Activated CD8-positive, alpha-beta T cell treated with anti-CD3 and anti-CD28 coated beads for 36 hours (primary cell): ENCODE measurements at regions not wholly inside any gene's neighbourhood (a gene's known extent, or its start where the extent isn't known, plus 50 kb on each side); places are given as distances from the start of the nearest gene placed in this dataset.

ENCODE experiments used
- ATAC-seq: fragments of 200-7000 bp; cut with Tn5 transposase; one replicate; pipeline ENCODE4 v1.10.0; 2021; ENCODE audit warnings: mild to moderate bottlenecking, moderate library complexity
- CTCF ChIA-PET: fragments of 350-600 bp; sonication (Branson Sonifier 250); formaldehyde crosslinking; loops from one replicate; lab custom pipeline; 2021; ENCODE audit warnings: antibody characterized with exemption; lab: Charles Lee
- POLR2A ChIA-PET: fragments of 350-600 bp; sonication (Branson Sonifier 250); formaldehyde crosslinking; loops from one replicate; lab custom pipeline; 2021; ENCODE audit warnings: antibody characterized with exemption; lab: Charles Lee
- DNase-seq: peaks from one replicate; pipeline ENCODE4 v3.0.0-alpha.2; 2020
- H3K27ac Mint-ChIP-seq: one replicate; pipeline ENCODE4 v1.8.0; 2021; ENCODE audit warnings: mild to moderate bottlenecking, mixed read lengths
- H3K27me3 Mint-ChIP-seq: one replicate; pipeline ENCODE4 v1.8.0; 2021; ENCODE audit warnings: mixed read lengths
- H3K36me3 Mint-ChIP-seq: one replicate; pipeline ENCODE4 v1.8.0; 2021; ENCODE audit warnings: low read depth, mixed read lengths
- H3K4me1 Mint-ChIP-seq: one replicate; pipeline ENCODE4 v1.8.0; 2021; ENCODE audit warnings: low read depth, mixed read lengths
- H3K4me3 Mint-ChIP-seq: one replicate; pipeline ENCODE4 v1.8.0; 2021; ENCODE audit warnings: mild to moderate bottlenecking, moderate library complexity, mixed read lengths
- H3K9me3 Mint-ChIP-seq: one replicate; pipeline ENCODE4 v1.8.0; 2021; ENCODE audit warnings: mixed read lengths
- intact Hi-C: fragments of 100-400 bp; cut with micrococcal nuclease; formaldehyde crosslinking; loops from one replicate; pipeline ENCODE4 v1.10.0; 2022
- TF ChIP-seq, protein P1 (sequence below): fragments of 200-600 bp; IDR thresholded peaks from one replicate; pipeline ENCODE4 v1.8.0; 2022; ENCODE audit warnings: antibody characterized with exemption, mild to moderate bottlenecking

DNA sequence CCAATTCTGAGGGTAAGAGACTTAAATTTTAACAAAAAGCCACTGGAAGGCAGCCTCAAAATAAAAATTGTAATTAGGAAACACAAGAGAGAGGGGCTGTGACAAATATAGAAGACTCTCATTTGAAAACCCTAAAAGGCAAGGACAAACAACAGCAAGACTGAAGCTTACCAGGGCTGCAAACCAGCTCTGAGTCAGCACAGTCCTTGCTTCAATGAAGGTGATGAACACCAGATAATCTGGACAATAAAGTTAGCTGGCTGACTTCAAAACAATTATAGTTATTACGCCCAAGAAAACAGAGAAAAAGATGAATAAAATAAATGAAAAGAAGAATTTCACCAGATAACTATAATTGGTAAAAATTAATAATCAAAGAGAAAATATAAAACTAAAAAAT is 149.3 kb upstream of the NSMCE3 start:
- Mint-ChIP-seq H3K27me3 (peaks cover 3% of the 10 kb centered on the region), H3K9me3 (no peaks in the 10 kb centered on the region), H3K36me3 (no peaks in the 10 kb centered on the region), H3K4me1 (no peaks in the 10 kb centered on the region), H3K27ac (no peak overlapping the region), H3K4me3 (no peak overlapping the region)
- TF ChIP-seq, protein P1, sequence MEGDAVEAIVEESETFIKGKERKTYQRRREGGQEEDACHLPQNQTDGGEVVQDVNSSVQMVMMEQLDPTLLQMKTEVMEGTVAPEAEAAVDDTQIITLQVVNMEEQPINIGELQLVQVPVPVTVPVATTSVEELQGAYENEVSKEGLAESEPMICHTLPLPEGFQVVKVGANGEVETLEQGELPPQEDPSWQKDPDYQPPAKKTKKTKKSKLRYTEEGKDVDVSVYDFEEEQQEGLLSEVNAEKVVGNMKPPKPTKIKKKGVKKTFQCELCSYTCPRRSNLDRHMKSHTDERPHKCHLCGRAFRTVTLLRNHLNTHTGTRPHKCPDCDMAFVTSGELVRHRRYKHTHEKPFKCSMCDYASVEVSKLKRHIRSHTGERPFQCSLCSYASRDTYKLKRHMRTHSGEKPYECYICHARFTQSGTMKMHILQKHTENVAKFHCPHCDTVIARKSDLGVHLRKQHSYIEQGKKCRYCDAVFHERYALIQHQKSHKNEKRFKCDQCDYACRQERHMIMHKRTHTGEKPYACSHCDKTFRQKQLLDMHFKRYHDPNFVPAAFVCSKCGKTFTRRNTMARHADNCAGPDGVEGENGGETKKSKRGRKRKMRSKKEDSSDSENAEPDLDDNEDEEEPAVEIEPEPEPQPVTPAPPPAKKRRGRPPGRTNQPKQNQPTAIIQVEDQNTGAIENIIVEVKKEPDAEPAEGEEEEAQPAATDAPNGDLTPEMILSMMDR = no peak
- POLR2A ChIA-PET = no interaction called here
- DNase-seq = no peak
- CTCF ChIA-PET = no interaction called here
- ATAC-seq = no peak
- intact Hi-C loops = no loop called here

DNA sequence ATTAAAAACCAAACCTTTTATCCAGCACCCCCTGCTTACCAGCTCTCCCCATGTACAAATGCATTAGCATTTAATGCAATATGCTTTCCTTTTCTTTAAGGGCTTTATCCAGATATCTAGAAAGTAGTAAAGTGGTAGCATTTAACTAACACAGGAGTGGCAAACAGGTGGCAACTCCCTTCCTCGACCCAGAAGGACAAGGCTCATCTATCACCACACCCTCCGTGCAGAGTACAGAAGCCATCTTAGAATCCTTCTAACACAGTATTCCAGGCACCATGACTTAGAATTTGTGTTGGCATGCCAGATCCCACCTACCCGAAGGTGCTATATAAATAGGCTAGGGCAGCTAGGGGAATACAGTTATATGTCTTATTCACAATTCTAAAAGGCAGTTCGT is 148.6 kb upstream of the NSMCE3 start:
- POLR2A ChIA-PET = no interaction called here
- ATAC-seq (no peak), DNase-seq (no peak)
- CTCF ChIA-PET = interaction anchor here (0.8 kb wide), 1 partner anchor 316 kb away, joined by 3 read pairs; no protein-coding TSS in a partner anchor
- intact Hi-C loops = no loop called here
- Mint-ChIP-seq H3K4me3 (no peak overlapping the region), H3K36me3 (no peaks in the 10 kb centered on the region), H3K27ac (no peak overlapping the region), H3K4me1 (no peaks in the 10 kb centered on the region), H3K9me3 (no peaks in the 10 kb centered on the region), H3K27me3 (peaks cover 7% of the 10 kb centered on the region)
- TF ChIP-seq, protein P1 = no peak

DNA sequence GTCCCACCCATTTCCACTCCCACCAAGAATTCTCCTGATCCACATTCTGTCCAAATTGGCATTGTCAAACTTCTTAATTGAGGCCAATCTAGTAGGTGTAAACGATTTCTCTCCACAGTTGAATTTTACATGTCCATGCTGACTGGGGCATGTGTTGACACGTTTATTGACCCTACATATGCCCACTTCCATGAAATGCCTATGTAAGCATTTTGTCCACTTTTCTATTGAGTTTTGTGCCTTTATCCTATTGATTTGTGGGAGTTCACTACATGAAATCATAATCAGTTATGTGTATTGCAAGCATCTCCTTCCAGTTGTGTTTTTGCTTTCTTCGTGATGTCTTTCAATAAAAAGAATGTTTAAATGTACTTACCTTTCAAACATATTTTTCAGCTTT is 141.7 kb upstream of the NSMCE3 start:
- H3K4me1 Mint-ChIP-seq = no peaks in the 10 kb centered on the region
- no peak overlapping the region for H3K27ac Mint-ChIP-seq
- H3K36me3 Mint-ChIP-seq = no peaks in the 10 kb centered on the region
- DNase-seq (no peak), ATAC-seq (no peak)
- TF ChIP-seq, protein P1 = no peak
- POLR2A ChIA-PET = no interaction called here
- CTCF ChIA-PET = no interaction called here
- H3K9me3 Mint-ChIP-seq = no peaks in the 10 kb centered on the region
- H3K27me3 Mint-ChIP-seq = peaks cover 10% of the 10 kb centered on the region
- H3K4me3 Mint-ChIP-seq = no peak overlapping the region
- intact Hi-C loops = no loop called here

DNA sequence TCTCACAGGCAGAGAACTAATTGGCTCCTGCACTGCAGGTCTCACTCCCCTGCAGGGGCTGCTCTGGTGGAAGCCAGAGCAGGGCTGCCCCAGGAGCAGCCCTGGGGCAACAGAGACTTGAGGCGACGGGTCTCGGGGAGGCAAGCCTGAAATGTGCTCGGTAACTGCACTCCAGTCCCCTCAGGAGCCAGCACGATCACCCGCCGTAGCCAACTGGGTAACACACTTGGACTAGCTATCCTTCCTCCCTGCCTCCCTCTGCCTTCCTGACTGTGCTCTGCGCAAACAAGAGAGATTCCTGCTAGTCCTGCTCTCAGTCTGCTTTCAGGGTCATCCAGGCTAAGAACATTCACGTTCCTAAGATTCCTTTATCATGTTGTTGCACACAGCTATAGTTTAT is 140.7 kb upstream of the NSMCE3 start:
- Mint-ChIP-seq H3K27me3 (peaks cover 10% of the 10 kb centered on the region), H3K4me1 (no peaks in the 10 kb centered on the region), H3K27ac (no peak overlapping the region), H3K4me3 (no peak overlapping the region), H3K36me3 (no peaks in the 10 kb centered on the region), H3K9me3 (no peaks in the 10 kb centered on the region)
- DNase-seq (no peak), ATAC-seq (no peak)
- TF ChIP-seq, protein P1 = no peak
- POLR2A ChIA-PET = no interaction called here
- intact Hi-C loops = no loop called here
- CTCF ChIA-PET = no interaction called here

DNA sequence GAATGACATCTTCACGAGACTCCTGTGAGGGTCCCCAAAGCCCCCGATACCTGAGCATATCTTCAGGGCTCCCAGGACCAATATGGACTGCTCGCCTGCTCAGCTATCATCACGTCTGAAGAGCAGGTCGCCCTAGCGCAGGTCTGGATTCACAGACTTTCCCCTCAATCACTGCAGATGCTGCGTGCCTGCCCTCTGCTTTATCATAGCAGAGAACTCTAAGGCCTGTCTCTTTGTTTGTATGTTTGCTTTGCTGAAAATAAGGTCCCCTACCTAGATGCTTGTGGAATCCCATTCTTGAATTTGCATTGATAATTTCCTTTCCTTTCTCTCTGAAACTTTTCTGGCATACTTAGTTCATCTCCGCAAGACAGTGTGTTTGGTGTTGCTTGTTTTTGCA is 140.3 kb upstream of the NSMCE3 start:
- peaks cover 10% of the 10 kb centered on the region for H3K27me3 Mint-ChIP-seq
- intact Hi-C loops = no loop called here
- H3K4me3 Mint-ChIP-seq = no peak overlapping the region
- TF ChIP-seq, protein P1 = no peak
- H3K27ac Mint-ChIP-seq = no peak overlapping the region
- H3K36me3 Mint-ChIP-seq = no peaks in the 10 kb centered on the region
- no peaks in the 10 kb centered on the region for H3K4me1 Mint-ChIP-seq
- no peak for ATAC-seq
- CTCF ChIA-PET = no interaction called here
- no peaks in the 10 kb centered on the region for H3K9me3 Mint-ChIP-seq
- DNase-seq = no peak
- POLR2A ChIA-PET = no interaction called here
